GM10266 (cell line): ENCODE measurements at regions not wholly inside any gene's neighbourhood (a gene's known extent, or its start where the extent isn't known, plus 50 kb on each side); places are given as distances from the start of the nearest gene placed in this dataset.

Experiments used
- DNase-seq: peaks from one replicate; pipeline ENCODE4 v3.0.0; 2012; ENCODE audit errors: extremely low spot score
- CTCF ChIP-seq: IDR thresholded peaks from 2 replicates; pipeline ENCODE4 v1.5.1; 2012; ENCODE audit warnings: mild to moderate bottlenecking, low read depth; ENCODE audit not compliant: control insufficient read depth, insufficient read depth; ENCODE audit errors: missing control alignments

- no peak for DNase-seq
- TF ChIP-seq CTCF, result no peak
Observed at GRCh38 chr6:53974941-53975340, 136.3 kb upstream of the MLIP start.

- DNase-seq, result no peak
- no peak for TF ChIP-seq CTCF
Observed at GRCh38 chr6:53975941-53976615, 135.2 kb upstream of the MLIP start.

GRCh38 chr6:53977551-53977950, 133.7 kb upstream of the MLIP start:
- no peak for DNase-seq
- no peak for TF ChIP-seq CTCF

GRCh38 chr6:53979468-53980067, 131.7 kb upstream of the MLIP start:
- peak; percentile 26 for DNase-seq
- TF ChIP-seq CTCF, result peak; percentile 69

DNA sequence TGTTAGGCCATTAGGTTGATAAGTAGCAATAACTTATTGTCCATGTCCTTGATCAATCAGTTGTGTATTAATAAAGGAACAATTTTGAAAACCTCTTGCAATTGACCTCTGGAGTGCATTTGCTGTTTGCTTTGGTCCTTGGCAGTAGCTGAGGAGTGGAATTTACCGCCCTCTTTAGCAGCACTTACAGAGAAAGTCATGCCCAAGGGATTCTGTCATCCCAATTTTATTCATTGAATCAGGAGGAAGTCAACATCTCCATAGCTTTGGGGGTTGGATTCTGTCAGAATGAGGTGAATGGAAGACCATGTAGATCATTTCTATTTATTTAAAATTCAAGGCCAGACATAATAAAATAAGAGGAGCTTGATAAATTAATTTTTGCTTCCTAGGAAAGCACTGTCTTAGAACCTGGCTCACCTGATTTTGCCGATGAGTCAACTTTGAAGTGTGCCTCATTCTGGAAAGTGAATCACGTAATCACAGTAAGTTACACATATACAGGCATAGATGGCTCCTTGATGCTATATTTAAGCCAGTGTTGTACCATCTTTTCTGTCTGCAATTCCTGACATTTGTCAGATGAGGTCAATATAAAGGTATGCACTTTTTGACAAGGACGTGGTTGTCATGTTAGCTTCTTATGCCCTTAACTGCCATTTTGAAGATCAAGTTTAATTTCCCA, 128.7 kb upstream of the MLIP start:
- TF ChIP-seq CTCF, result no peak
- no peak for DNase-seq

GRCh38 chr6:53983301-53983700, 127.9 kb upstream of the MLIP start:
- no peak for DNase-seq
- TF ChIP-seq CTCF, result no peak

DNA sequence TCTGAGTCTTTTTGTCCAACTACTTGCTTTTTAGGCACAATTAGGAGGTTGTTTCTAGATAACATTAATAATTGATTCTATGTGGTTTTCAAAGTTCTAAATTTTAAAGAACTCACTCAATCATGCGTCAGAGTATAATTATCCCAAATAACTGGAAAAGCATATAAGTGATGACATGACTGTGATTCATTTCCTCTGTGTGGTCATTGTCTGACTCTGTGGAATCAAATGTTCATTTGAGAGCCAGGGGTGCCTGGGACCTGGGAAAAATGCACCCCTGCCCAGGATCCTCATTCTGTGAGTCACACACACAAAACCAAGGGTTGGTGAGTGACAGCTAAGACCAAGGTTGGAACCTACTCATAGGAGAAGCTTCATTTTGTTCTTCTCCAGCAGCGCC, 127.1 kb upstream of the MLIP start:
- TF ChIP-seq CTCF, result no peak

More for the DNA sequence above, 127.1 kb upstream of the MLIP start:
- no peak for DNase-seq
